Activated CD8-positive, alpha-beta memory T cell treated with anti-CD3 and anti-CD28 coated beads for 36 hours (primary cell): ENCODE measurements at regions not wholly inside any gene's neighbourhood (a gene's known extent, or its start where the extent isn't known, plus 50 kb on each side); places are given as distances from the start of the nearest gene placed in this dataset.
"Not testable (repeated sequence)": the region's sequence is repeated elsewhere in the genome, so short reads cannot be mapped to it uniquely, and the experiment has no call there.

Source experiments
- CTCF ChIA-PET: fragments of 350-600 bp; sonication (Branson Sonifier 250); formaldehyde crosslinking; loops from one replicate; lab custom pipeline; 2021; ENCODE audit warnings: antibody characterized with exemption; lab: Charles Lee
- POLR2A ChIA-PET: fragments of 350-600 bp; sonication (Branson Sonifier 250); formaldehyde crosslinking; loops from one replicate; lab custom pipeline; 2021; ENCODE audit warnings: antibody characterized with exemption; lab: Charles Lee

- ChIA-PET POLR2A (no interaction called here), CTCF (interaction anchor here (0.7 kb wide), 1 partner anchor 139 kb away, joined by 3 read pairs; no protein-coding TSS in a partner anchor)
Measured at GRCh38 chr14:37709419-37710195, 114.2 kb downstream of the TTC6 start.

- CTCF ChIA-PET, result no interaction called here
- POLR2A ChIA-PET, result no interaction called here
Measured at GRCh38 chr14:37711356-37711830, 116.0 kb downstream of the TTC6 start.

- ChIA-PET POLR2A (no interaction called here), CTCF (no interaction called here)
Measured at GRCh38 chr14:37711831-37712475, 116.5 kb downstream of the TTC6 start.

GRCh38 chr14:37712476-37712860 is 117.0 kb downstream of the TTC6 start:
- POLR2A ChIA-PET, result not testable (repeated sequence)

GRCh38 chr14:37712976-37713431 is 117.6 kb downstream of the TTC6 start:
- POLR2A ChIA-PET, result no interaction called here
- CTCF ChIA-PET, result no interaction called here

More at GRCh38 chr14:37712476-37712860, 117.0 kb downstream of the TTC6 start:
- CTCF ChIA-PET, result not testable (repeated sequence)

- CTCF ChIA-PET, result no interaction called here
- POLR2A ChIA-PET, result no interaction called here
Measured at GRCh38 chr14:37720131-37720530, 124.7 kb downstream of the TTC6 start.

- ChIA-PET CTCF (interaction anchor here (0.9 kb wide), 1 partner anchor 10 kb away, joined by 3 read pairs; no protein-coding TSS in a partner anchor), POLR2A (no interaction called here)
Measured at GRCh38 chr14:37721976-37722659, 126.7 kb downstream of the TTC6 start.

- ChIA-PET CTCF (no interaction called here), POLR2A (no interaction called here)
Measured at GRCh38 chr14:37723515-37723914, 128.1 kb downstream of the TTC6 start.

- CTCF ChIA-PET, result no interaction called here
- POLR2A ChIA-PET, result no interaction called here
Measured at GRCh38 chr14:37726708-37727107, 131.3 kb downstream of the TTC6 start.

- POLR2A ChIA-PET, result no interaction called here
- CTCF ChIA-PET, result no interaction called here
Measured at GRCh38 chr14:37729218-37729617, 133.8 kb downstream of the TTC6 start.

- CTCF ChIA-PET, result no interaction called here
- POLR2A ChIA-PET, result no interaction called here
Measured at GRCh38 chr14:37731094-37731493, 135.7 kb downstream of the TTC6 start.

- ChIA-PET POLR2A (no interaction called here), CTCF (no interaction called here)
Measured at GRCh38 chr14:37745657-37746056, 150.2 kb downstream of the TTC6 start.

GRCh38 chr14:37746140-37746832 is 150.9 kb downstream of the TTC6 start:
- POLR2A ChIA-PET, result no interaction called here
- CTCF ChIA-PET, result no interaction called here

- ChIA-PET CTCF (no interaction called here), POLR2A (no interaction called here)
Measured at GRCh38 chr14:37753459-37753858, 158.0 kb downstream of the TTC6 start.

- CTCF ChIA-PET, POLR2A ChIA-PET: not testable (repeated sequence)
Measured at GRCh38 chr14:37760275-37760674, 164.8 kb downstream of the TTC6 start.

- POLR2A ChIA-PET, result no interaction called here
- CTCF ChIA-PET, result no interaction called here
Measured at GRCh38 chr14:37763266-37763665, 167.8 kb downstream of the TTC6 start.

- POLR2A ChIA-PET, CTCF ChIA-PET: not testable (repeated sequence)
Measured at GRCh38 chr14:37772283-37772682, 176.9 kb downstream of the TTC6 start.

GRCh38 chr14:37776791-37777499 is 181.5 kb downstream of the TTC6 start:
- POLR2A ChIA-PET, result no interaction called here
- CTCF ChIA-PET, result no interaction called here
